HepG2 (cell line): ENCODE measurements at regions not wholly inside any gene's neighbourhood (a gene's known extent, or its start where the extent isn't known, plus 50 kb on each side); places are given as distances from the start of the nearest gene placed in this dataset.

Experiments
- BCL6 ChIP-seq: IDR thresholded peaks from 2 replicates; pipeline ENCODE4 v1.6.1; 2016; ENCODE audit warnings: missing genetic modification reagents, missing compliant biosample characterization
- CBFB ChIP-seq: sonication (generic); formaldehyde crosslinking; IDR thresholded peaks from 2 replicates; pipeline ENCODE4 v1.4.0; 2020; ENCODE audit warnings: missing genetic modification reagents
- ESRRA ChIP-seq: sonication (generic); formaldehyde crosslinking; IDR thresholded peaks from 2 replicates; pipeline ENCODE4 v1.5.1; 2020; ENCODE audit warnings: mild to moderate bottlenecking, low read depth, missing genetic modification reagents
- FOXO1 ChIP-seq: sonication (generic); formaldehyde crosslinking; IDR thresholded peaks from 2 replicates; pipeline ENCODE4 v1.4.0; 2020; ENCODE audit warnings: missing genetic modification reagents
- IRF1 ChIP-seq: sonication (generic); formaldehyde crosslinking; IDR thresholded peaks from 2 replicates; pipeline ENCODE4 v1.4.0; 2020; ENCODE audit warnings: low read depth, mild to moderate bottlenecking, missing genetic modification reagents
- IRX3 ChIP-seq: sonication (generic); formaldehyde crosslinking; IDR thresholded peaks from 2 replicates; pipeline ENCODE4 v1.8.1; 2023; ENCODE audit warnings: mild to moderate bottlenecking, low read depth, missing genetic modification reagents, borderline replicate concordance
- KLF15 ChIP-seq: sonication (generic); formaldehyde crosslinking; IDR thresholded peaks from 2 replicates; pipeline ENCODE4 v1.8.1; 2023; ENCODE audit warnings: borderline replicate concordance, mild to moderate bottlenecking, inconsistent platforms, missing genetic modification reagents, mixed read lengths
- NR2C2 ChIP-seq: sonication (generic); formaldehyde crosslinking; IDR thresholded peaks from 2 replicates; pipeline ENCODE4 v1.4.0; 2020; ENCODE audit warnings: missing genetic modification reagents, mild to moderate bottlenecking, moderate library complexity, borderline replicate concordance
- RFX1 ChIP-seq: fragments of 450-650 bp; IDR thresholded peaks from 2 replicates; pipeline ENCODE4 v1.6.1; 2017
- TBX2 ChIP-seq: sonication (generic); formaldehyde crosslinking; IDR thresholded peaks from 2 replicates; pipeline ENCODE4 v1.5.0; 2020; ENCODE audit warnings: missing genetic modification reagents, mild to moderate bottlenecking, borderline replicate concordance
- ZNF253 ChIP-seq: sonication (generic); formaldehyde crosslinking; IDR thresholded peaks from 2 replicates; pipeline ENCODE4 v1.8.0; 2022; ENCODE audit warnings: mild to moderate bottlenecking, missing genetic modification reagents, borderline replicate concordance
- ZNF276 ChIP-seq: sonication (generic); formaldehyde crosslinking; IDR thresholded peaks from 2 replicates; pipeline ENCODE4 v1.4.0; 2020; ENCODE audit warnings: mild to moderate bottlenecking, low read depth, missing genetic modification reagents
- ZNF280B ChIP-seq: sonication (generic); formaldehyde crosslinking; IDR thresholded peaks from 2 replicates; pipeline ENCODE4 v1.5.0; 2020; ENCODE audit warnings: missing genetic modification reagents, mild to moderate bottlenecking, borderline replicate concordance
- ZNF331 ChIP-seq: sonication (generic); formaldehyde crosslinking; IDR thresholded peaks from 2 replicates; pipeline ENCODE4 v1.4.0; 2020; ENCODE audit warnings: missing genetic modification reagents
- ZNF615 ChIP-seq: sonication (generic); formaldehyde crosslinking; IDR thresholded peaks from 2 replicates; pipeline ENCODE4 v1.5.0; 2020; ENCODE audit warnings: mild to moderate bottlenecking, missing genetic modification reagents, borderline replicate concordance
- TF ChIP-seq, protein P1 (sequence below): sonication (generic); formaldehyde crosslinking; IDR thresholded peaks from 2 replicates; pipeline ENCODE4 v1.5.1; 2020; ENCODE audit warnings: mild to moderate bottlenecking, missing genetic modification reagents, borderline replicate concordance
- TF ChIP-seq, protein P2 (sequence below): sonication (generic); formaldehyde crosslinking; IDR thresholded peaks from 2 replicates; pipeline ENCODE4 v1.4.0; 2020; ENCODE audit warnings: missing genetic modification reagents
- TF ChIP-seq, protein P3 (sequence below): sonication (generic); formaldehyde crosslinking; IDR thresholded peaks from 2 replicates; pipeline ENCODE4 v1.4.0; 2020; ENCODE audit warnings: missing genetic modification reagents, mild to moderate bottlenecking, borderline replicate concordance

GRCh38 chr5:109945097-109945678 lies 255.5 kb downstream of the MAN2A1 start (continued):
- no peak for TF ChIP-seq KLF15 (CRISPR knock-in tag)
- no peak for TF ChIP-seq ZNF331 (CRISPR knock-in tag)
- TF ChIP-seq, protein P1, sequence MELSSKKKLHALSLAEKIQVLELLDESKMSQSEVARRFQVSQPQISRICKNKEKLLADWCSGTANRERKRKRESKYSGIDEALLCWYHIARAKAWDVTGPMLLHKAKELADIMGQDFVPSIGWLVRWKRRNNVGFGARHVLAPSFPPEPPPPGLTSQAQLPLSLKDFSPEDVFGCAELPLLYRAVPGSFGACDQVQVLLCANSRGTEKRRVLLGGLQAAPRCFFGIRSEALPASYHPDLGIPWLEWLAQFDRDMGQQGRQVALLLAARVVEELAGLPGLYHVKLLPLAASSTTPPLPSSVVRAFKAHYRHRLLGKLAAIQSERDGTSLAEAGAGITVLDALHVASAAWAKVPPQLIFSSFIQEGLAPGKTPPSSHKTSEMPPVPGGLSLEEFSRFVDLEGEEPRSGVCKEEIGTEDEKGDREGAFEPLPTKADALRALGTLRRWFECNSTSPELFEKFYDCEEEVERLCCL (CRISPR knock-in tag) = no peak
- TF ChIP-seq RFX1 = no peak
- TF ChIP-seq IRF1 (CRISPR knock-in tag) = no peak
- TF ChIP-seq, protein P2, sequence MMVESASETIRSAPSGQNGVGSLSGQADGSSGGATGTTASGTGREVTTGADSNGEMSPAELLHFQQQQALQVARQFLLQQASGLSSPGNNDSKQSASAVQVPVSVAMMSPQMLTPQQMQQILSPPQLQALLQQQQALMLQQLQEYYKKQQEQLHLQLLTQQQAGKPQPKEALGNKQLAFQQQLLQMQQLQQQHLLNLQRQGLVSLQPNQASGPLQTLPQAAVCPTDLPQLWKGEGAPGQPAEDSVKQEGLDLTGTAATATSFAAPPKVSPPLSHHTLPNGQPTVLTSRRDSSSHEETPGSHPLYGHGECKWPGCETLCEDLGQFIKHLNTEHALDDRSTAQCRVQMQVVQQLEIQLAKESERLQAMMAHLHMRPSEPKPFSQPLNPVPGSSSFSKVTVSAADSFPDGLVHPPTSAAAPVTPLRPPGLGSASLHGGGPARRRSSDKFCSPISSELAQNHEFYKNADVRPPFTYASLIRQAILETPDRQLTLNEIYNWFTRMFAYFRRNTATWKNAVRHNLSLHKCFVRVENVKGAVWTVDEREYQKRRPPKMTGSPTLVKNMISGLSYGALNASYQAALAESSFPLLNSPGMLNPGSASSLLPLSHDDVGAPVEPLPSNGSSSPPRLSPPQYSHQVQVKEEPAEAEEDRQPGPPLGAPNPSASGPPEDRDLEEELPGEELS (CRISPR knock-in tag) = no peak
- 0 out of 2 replicates have a peak, but pooled peaks have one; percentile 43 for TF ChIP-seq TBX2 (CRISPR knock-in tag)
- no peak for TF ChIP-seq IRX3 (CRISPR knock-in tag)
- TF ChIP-seq ZNF280B (CRISPR knock-in tag) = no peak
- no peak for TF ChIP-seq CBFB (CRISPR knock-in tag)
- TF ChIP-seq ZNF276 (CRISPR knock-in tag) = no peak
- no peak for TF ChIP-seq ESRRA (CRISPR knock-in tag)
- no peak for TF ChIP-seq NR2C2 (CRISPR knock-in tag)
- TF ChIP-seq, protein P3, sequence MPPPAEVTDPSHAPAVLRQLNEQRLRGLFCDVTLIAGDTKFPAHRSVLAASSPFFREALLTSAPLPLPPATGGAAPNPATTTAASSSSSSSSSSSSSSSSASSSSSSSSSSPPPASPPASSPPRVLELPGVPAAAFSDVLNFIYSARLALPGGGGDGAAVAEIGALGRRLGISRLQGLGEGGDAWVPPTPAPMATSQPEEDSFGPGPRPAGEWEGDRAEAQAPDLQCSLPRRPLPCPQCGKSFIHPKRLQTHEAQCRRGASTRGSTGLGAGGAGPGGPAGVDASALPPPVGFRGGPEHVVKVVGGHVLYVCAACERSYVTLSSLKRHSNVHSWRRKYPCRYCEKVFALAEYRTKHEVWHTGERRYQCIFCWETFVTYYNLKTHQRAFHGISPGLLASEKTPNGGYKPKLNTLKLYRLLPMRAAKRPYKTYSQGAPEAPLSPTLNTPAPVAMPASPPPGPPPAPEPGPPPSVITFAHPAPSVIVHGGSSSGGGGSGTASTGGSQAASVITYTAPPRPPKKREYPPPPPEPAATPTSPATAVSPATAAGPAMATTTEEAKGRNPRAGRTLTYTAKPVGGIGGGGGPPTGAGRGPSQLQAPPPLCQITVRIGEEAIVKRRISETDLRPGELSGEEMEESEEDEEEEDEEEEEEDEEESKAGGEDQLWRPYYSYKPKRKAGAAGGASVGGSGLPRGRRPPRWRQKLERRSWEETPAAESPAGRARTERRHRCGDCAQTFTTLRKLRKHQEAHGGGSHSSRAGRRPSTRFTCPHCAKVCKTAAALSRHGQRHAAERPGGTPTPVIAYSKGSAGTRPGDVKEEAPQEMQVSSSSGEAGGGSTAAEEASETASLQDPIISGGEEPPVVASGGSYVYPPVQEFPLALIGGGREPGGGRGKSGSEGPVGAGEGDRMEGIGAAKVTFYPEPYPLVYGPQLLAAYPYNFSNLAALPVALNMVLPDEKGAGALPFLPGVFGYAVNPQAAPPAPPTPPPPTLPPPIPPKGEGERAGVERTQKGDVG (CRISPR knock-in tag) = no peak
- no peak for TF ChIP-seq ZNF253 (CRISPR knock-in tag)
- TF ChIP-seq ZNF615 (CRISPR knock-in tag) = no peak
- TF ChIP-seq FOXO1 = no peak
- TF ChIP-seq BCL6 (CRISPR knock-in tag) = peak; percentile 49
